NB4 (cell line): ENCODE measurements at regions not wholly inside any gene's neighbourhood (a gene's known extent, or its start where the extent isn't known, plus 50 kb on each side); places are given as distances from the start of the nearest gene placed in this dataset.

Experiments used
- TF ChIP-seq, protein P1 (sequence below): IDR thresholded peaks from one replicate; pipeline ENCODE4 v1.5.1; 2012; ENCODE audit warnings: low read depth, low read length
- TF ChIP-seq, protein P2 (sequence below): IDR thresholded peaks from 2 replicates; pipeline ENCODE4 v1.6.1; 2011; ENCODE audit warnings: low read depth, low read length

GRCh38 chr15:87710406-87710805 is 546.1 kb downstream of the NTRK3 start:
- TF ChIP-seq, protein P1, sequence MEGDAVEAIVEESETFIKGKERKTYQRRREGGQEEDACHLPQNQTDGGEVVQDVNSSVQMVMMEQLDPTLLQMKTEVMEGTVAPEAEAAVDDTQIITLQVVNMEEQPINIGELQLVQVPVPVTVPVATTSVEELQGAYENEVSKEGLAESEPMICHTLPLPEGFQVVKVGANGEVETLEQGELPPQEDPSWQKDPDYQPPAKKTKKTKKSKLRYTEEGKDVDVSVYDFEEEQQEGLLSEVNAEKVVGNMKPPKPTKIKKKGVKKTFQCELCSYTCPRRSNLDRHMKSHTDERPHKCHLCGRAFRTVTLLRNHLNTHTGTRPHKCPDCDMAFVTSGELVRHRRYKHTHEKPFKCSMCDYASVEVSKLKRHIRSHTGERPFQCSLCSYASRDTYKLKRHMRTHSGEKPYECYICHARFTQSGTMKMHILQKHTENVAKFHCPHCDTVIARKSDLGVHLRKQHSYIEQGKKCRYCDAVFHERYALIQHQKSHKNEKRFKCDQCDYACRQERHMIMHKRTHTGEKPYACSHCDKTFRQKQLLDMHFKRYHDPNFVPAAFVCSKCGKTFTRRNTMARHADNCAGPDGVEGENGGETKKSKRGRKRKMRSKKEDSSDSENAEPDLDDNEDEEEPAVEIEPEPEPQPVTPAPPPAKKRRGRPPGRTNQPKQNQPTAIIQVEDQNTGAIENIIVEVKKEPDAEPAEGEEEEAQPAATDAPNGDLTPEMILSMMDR: no peak
- TF ChIP-seq, protein P2, sequence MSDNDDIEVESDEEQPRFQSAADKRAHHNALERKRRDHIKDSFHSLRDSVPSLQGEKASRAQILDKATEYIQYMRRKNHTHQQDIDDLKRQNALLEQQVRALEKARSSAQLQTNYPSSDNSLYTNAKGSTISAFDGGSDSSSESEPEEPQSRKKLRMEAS: no peak
